MM.1S (cell line): ENCODE measurements at regions not wholly inside any gene's neighbourhood (a gene's known extent, or its start where the extent isn't known, plus 50 kb on each side); places are given as distances from the start of the nearest gene placed in this dataset.
A peak's percentile ranks its signal among the peaks of the same experiment; 100 is the strongest.

Experiments used
- DNase-seq: peaks from one replicate; pipeline ENCODE4 v3.0.0-alpha.2; 2015
- H2AFZ ChIP-seq: fragments of 300-600 bp; sonication (generic); 2 replicates; pipeline ENCODE4 v1.6.0; 2016; ENCODE audit warnings: antibody characterized with exemption, low read length
- H3F3A ChIP-seq: fragments of 300-600 bp; sonication (generic); 2 replicates; pipeline ENCODE4 v1.6.1; 2016; ENCODE audit warnings: mild to moderate bottlenecking, antibody characterized with exemption, low read length, moderate library complexity, mixed read lengths; ENCODE audit not compliant: insufficient read depth
- H3K27ac ChIP-seq: fragments of 300-600 bp; sonication (generic); 2 replicates; pipeline ENCODE4 v1.5.1; 2016; ENCODE audit warnings: mild to moderate bottlenecking, low read length
- H3K27me3 ChIP-seq: fragments of 300-600 bp; sonication (generic); replicated peaks from 2 replicates; pipeline ENCODE4 v1.6.0; 2016; ENCODE audit warnings: low read length; ENCODE audit not compliant: insufficient read depth
- H3K36me3 ChIP-seq: fragments of 300-600 bp; sonication (generic); replicated peaks from 2 replicates; pipeline ENCODE4 v1.6.1; 2016; ENCODE audit warnings: mild to moderate bottlenecking, low read length, mixed read lengths; ENCODE audit not compliant: insufficient read depth
- H3K4me1 ChIP-seq: fragments of 300-600 bp; sonication (generic); 2 replicates; pipeline ENCODE4 v1.6.1; 2016; ENCODE audit warnings: low read length, mixed read lengths
- H3K4me2 ChIP-seq: fragments of 300-600 bp; sonication (generic); 2 replicates; pipeline ENCODE4 v1.6.0; 2016; ENCODE audit warnings: low read depth, low read length
- H3K4me3 ChIP-seq: fragments of 300-600 bp; sonication (generic); 2 replicates; pipeline ENCODE4 v1.5.1; 2016; ENCODE audit warnings: low read length, mixed read lengths
- H3K79me2 ChIP-seq: fragments of 300-600 bp; sonication (generic); 2 replicates; pipeline ENCODE4 v1.6.1; 2016; ENCODE audit warnings: mixed run types, low read length, mixed read lengths
- H3K9ac ChIP-seq: fragments of 300-600 bp; sonication (generic); 2 replicates; pipeline ENCODE4 v1.6.1; 2016; ENCODE audit warnings: low read length, mixed read lengths
- H3K9me2 ChIP-seq: fragments of 300-600 bp; sonication (generic); replicated peaks from 2 replicates; pipeline ENCODE4 v1.6.1; 2016; ENCODE audit warnings: mild to moderate bottlenecking, low read length, mixed read lengths; ENCODE audit not compliant: insufficient read depth
- H3K9me3 ChIP-seq: fragments of 300-600 bp; sonication (generic); replicated peaks from 2 replicates; pipeline ENCODE4 v1.6.1; 2016; ENCODE audit warnings: mild to moderate bottlenecking, low read length, mixed read lengths; ENCODE audit not compliant: insufficient read depth
- H4K20me1 ChIP-seq: fragments of 300-600 bp; sonication (generic); 2 replicates; pipeline ENCODE4 v1.6.1; 2016; ENCODE audit warnings: mild to moderate bottlenecking, low read length, moderate library complexity, mixed read lengths; ENCODE audit not compliant: insufficient read depth
- EZH2 ChIP-seq: fragments of 300-600 bp; sonication (generic); optimal IDR thresholded peaks from 2 replicates; pipeline ENCODE3; 2017; ENCODE audit warnings: low read depth, mild to moderate bottlenecking, antibody characterized with exemption, low read length, mixed read lengths
- EZH2phosphoT487 ChIP-seq: fragments of 300-600 bp; sonication (generic); IDR thresholded peaks from 2 replicates; pipeline ENCODE4 v1.6.1; 2018; ENCODE audit warnings: antibody characterized with exemption, low read length
- TF ChIP-seq, protein P1 (sequence below): fragments of 300-600 bp; sonication (generic); IDR thresholded peaks from 2 replicates; pipeline ENCODE4 v1.5.1; 2016; ENCODE audit warnings: antibody characterized with exemption, low read length, mixed read lengths

DNA sequence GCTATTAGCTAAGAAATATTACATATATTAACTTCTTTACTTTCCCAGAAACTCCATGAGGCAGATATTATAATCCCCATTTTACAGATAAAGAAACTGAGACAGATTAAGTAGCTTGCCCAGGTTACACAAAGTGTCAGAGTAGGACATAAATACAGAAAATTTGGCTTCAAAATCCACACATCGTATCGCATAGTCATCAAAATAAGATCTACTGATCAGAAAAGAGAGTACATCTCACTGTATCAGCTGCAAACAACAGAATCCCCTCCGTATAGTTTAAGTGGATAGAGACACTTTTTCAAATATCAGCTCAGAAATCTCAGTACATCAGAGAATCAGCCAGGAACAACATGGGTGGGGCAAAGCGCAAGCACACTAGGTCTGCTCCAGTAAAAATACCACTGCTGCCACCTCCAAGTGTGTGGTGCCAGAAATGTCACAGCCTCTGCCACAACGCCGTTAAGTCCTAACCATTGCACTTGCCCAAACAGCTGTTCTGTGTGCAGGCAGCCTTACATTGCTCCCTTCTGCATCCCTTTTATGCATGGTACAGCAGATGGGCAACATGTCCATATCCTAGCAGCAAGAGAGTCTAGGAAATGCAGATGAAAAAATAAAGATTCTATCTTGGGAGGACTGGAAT is 204.8 kb downstream of the KLF12 start:
- no peaks in the 10 kb centered on the region; the same call in 1 of the 2 replicates for H3K79me2 ChIP-seq
- no peak overlapping the region for H3K9ac ChIP-seq
- H2AFZ ChIP-seq: no peak overlapping the region
- no peak overlapping the region for H3K4me2 ChIP-seq
- peaks cover 12% of the 10 kb centered on the region for H3F3A ChIP-seq
- H3K9me3 ChIP-seq: no peaks in the 10 kb centered on the region
- H3K27me3 ChIP-seq: no peaks in the 10 kb centered on the region
- H3K36me3 ChIP-seq: no peaks in the 10 kb centered on the region
- H3K4me1 ChIP-seq: peaks cover 19% of the 10 kb centered on the region
- H3K4me3 ChIP-seq: no peak overlapping the region
- TF ChIP-seq EZH2 (no peak), EZH2phosphoT487 (no peak)
- TF ChIP-seq, protein P1, sequence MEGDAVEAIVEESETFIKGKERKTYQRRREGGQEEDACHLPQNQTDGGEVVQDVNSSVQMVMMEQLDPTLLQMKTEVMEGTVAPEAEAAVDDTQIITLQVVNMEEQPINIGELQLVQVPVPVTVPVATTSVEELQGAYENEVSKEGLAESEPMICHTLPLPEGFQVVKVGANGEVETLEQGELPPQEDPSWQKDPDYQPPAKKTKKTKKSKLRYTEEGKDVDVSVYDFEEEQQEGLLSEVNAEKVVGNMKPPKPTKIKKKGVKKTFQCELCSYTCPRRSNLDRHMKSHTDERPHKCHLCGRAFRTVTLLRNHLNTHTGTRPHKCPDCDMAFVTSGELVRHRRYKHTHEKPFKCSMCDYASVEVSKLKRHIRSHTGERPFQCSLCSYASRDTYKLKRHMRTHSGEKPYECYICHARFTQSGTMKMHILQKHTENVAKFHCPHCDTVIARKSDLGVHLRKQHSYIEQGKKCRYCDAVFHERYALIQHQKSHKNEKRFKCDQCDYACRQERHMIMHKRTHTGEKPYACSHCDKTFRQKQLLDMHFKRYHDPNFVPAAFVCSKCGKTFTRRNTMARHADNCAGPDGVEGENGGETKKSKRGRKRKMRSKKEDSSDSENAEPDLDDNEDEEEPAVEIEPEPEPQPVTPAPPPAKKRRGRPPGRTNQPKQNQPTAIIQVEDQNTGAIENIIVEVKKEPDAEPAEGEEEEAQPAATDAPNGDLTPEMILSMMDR: no peak
- no peaks in the 10 kb centered on the region for H3K9me2 ChIP-seq
- H4K20me1 ChIP-seq: no peaks in the 10 kb centered on the region
- H3K27ac ChIP-seq: no peak overlapping the region
- no peak for DNase-seq

DNA sequence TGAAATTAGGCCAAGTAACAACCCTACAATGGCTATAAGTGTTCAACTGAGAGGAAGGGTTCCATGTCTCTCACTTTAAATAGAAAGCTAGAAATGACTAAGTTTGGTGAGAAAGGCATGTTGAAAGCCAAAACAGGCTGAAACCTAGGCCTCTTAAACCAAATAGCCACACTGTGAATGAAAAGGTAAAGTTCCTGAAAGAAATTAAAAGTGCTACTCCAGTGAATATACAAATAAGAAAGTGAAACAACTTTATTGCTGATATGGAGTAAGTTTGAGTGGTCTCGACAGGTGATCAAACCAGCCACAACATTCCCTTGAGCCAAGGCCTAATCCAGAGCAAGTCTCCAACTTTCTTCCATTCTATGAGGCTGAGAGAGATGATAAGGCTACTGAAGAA is 209.6 kb downstream of the KLF12 start:
- no peak overlapping the region for H3K4me3 ChIP-seq
- peaks cover 11% of the 10 kb centered on the region for H3F3A ChIP-seq
- H3K9me3 ChIP-seq: no peaks in the 10 kb centered on the region
- H3K27ac ChIP-seq: peak overlapping the region; percentile 17; the same call in 1 of the 2 replicates
- TF ChIP-seq EZH2phosphoT487 (no peak), EZH2 (no peak)
- TF ChIP-seq, protein P1: no peak
- H3K79me2 ChIP-seq: peaks cover 4% of the 10 kb centered on the region; the same call in 1 of the 2 replicates
- no peak overlapping the region for H2AFZ ChIP-seq
- H3K4me1 ChIP-seq: peaks cover 13% of the 10 kb centered on the region
- no peaks in the 10 kb centered on the region for H3K27me3 ChIP-seq
- no peaks in the 10 kb centered on the region for H3K36me3 ChIP-seq
- DNase-seq: peak; percentile 46
- H3K9me2 ChIP-seq: no peaks in the 10 kb centered on the region
- H3K9ac ChIP-seq: no peak overlapping the region
- H4K20me1 ChIP-seq: no peaks in the 10 kb centered on the region
- peak overlapping the region; percentile 35; the same call in 1 of the 2 replicates for H3K4me2 ChIP-seq

DNA sequence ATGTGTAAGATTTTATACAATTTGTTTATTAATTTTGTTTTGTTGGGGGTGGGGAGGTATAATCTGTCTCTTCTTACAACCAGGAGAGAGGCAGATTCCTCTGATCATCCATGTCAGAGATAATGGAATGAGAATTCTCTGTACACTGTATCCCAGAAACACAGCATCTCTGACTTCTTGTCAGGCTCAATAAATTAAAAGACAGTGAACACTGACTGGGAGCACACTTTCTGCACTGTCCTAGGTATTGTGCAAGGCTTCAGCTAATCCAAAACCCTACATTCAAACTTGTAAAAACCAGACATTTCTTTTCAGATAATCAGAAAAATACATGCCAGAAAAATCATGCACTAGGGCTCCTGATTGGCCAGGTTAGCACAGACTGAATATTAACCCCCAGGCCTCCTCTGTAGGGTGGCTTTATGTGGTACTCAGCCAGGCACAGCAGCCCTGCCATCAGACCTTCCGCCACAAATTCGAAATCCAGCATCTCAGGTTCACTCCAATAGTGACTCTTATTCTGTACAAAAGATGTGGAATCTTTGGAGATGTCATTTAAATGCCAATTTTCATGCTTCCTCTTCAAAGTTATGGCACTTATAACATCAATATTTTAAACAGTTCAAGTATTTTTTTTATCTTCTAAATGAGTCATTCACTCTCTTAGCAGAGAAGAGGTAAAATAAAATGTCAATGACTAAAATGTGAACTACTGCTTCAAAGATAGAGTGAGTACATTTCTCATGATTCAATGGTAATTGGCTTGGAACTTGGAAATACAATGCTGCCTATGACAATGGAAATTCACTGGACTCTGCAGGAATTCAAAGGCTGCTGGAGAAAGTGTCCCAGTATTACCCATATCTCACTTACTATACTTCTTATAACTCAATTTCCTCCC is 211.5 kb downstream of the KLF12 start:
- Histone ChIP-seq H3K4me3 (no peak overlapping the region), H3K4me1 (peaks cover 13% of the 10 kb centered on the region), H3F3A (peaks cover 11% of the 10 kb centered on the region), H3K9me3 (no peaks in the 10 kb centered on the region), H2AFZ (no peak overlapping the region), H3K27ac (no peak overlapping the region), H3K9me2 (no peaks in the 10 kb centered on the region), H3K36me3 (no peaks in the 10 kb centered on the region), H3K27me3 (no peaks in the 10 kb centered on the region), H3K9ac (no peak overlapping the region), H3K4me2 (no peak overlapping the region), H3K79me2 (peaks cover 10% of the 10 kb centered on the region; the same call in 1 of the 2 replicates), H4K20me1 (no peaks in the 10 kb centered on the region)
- DNase-seq: no peak
- TF ChIP-seq EZH2: no peak
- TF ChIP-seq, protein P1: no peak
